ENCODE measurements at regions not wholly inside any gene's neighbourhood (a gene's known extent, or its start where the extent isn't known, plus 50 kb on each side); places are given as distances from the start of the nearest gene placed in this dataset.

- Histone ChIP-seq H3K27me3 (no peaks in the 10 kb centered on the region), H3K27ac (no peak overlapping the region), H3K4me3 (no peak overlapping the region), H3K9me3 (no peaks in the 10 kb centered on the region), H3K4me1 (no peaks in the 10 kb centered on the region), H3K36me3 (no peaks in the 10 kb centered on the region)
- TF ChIP-seq CTCF (IDR thresholded peaks at IDR 0.05) (peak in 4 of 6 experiments; percentile 18 to 42 (median 36)), POLR2A (IDR thresholded peaks at IDR 0.05) (no peak)
- DNase-seq: no peak
Measured at GRCh38 chr10:9305018-9305655, 1250.6 kb downstream of the GATA3 start.

GRCh38 chr10:9311702-9312499 is 1257.4 kb downstream of the GATA3 start:
- Histone ChIP-seq H3K36me3 (no peaks in the 10 kb centered on the region), H3K4me1 (no peaks in the 10 kb centered on the region), H3K27me3 (no peaks in the 10 kb centered on the region), H3K4me3 (no peak overlapping the region), H3K9me3 (no peaks in the 10 kb centered on the region), H3K27ac (no peak overlapping the region)
- TF ChIP-seq POLR2A (IDR thresholded peaks at IDR 0.05): no peak
- TF ChIP-seq CTCF (IDR thresholded peaks at IDR 0.05): no peak
- DNase-seq: no peak

GRCh38 chr10:9315292-9315691 is 1260.8 kb downstream of the GATA3 start:
- H3K4me3 ChIP-seq: no peak overlapping the region
- TF ChIP-seq POLR2A (IDR thresholded peaks at IDR 0.05) (no peak), CTCF (IDR thresholded peaks at IDR 0.05) (no peak)

GRCh38 chr10:9331583-9332008 is 1277.1 kb downstream of the GATA3 start:
- Histone ChIP-seq H3K27me3 (no peaks in the 10 kb centered on the region), H3K27ac (no peak overlapping the region), H3K4me1 (no peaks in the 10 kb centered on the region), H3K9me3 (no peaks in the 10 kb centered on the region), H3K4me3 (no peak overlapping the region), H3K36me3 (no peaks in the 10 kb centered on the region)
- no peak for DNase-seq
- TF ChIP-seq CTCF (IDR thresholded peaks at IDR 0.05): peak; percentile 43 to 82 (median 76)
- TF ChIP-seq POLR2A (IDR thresholded peaks at IDR 0.05): no peak

More at GRCh38 chr10:9315292-9315691, 1260.8 kb downstream of the GATA3 start:
- H3K9me3 ChIP-seq: no peaks in the 10 kb centered on the region
- H3K36me3 ChIP-seq: no peaks in the 10 kb centered on the region
- no peaks in the 10 kb centered on the region for H3K4me1 ChIP-seq
- H3K27ac ChIP-seq: no peak overlapping the region
- H3K27me3 ChIP-seq: no peaks in the 10 kb centered on the region
- DNase-seq: no peak

GRCh38 chr10:9334270-9334669 is 1279.8 kb downstream of the GATA3 start:
- Histone ChIP-seq H3K36me3 (no peaks in the 10 kb centered on the region), H3K27me3 (no peaks in the 10 kb centered on the region), H3K27ac (no peak overlapping the region), H3K9me3 (no peaks in the 10 kb centered on the region), H3K4me3 (no peak overlapping the region), H3K4me1 (no peaks in the 10 kb centered on the region)
- no peak for TF ChIP-seq CTCF (IDR thresholded peaks at IDR 0.05)
- no peak for TF ChIP-seq POLR2A (IDR thresholded peaks at IDR 0.05)
- no peak for DNase-seq
